GM12878 (cell line): ENCODE measurements at regions not wholly inside any gene's neighbourhood (a gene's known extent, or its start where the extent isn't known, plus 50 kb on each side); places are given as distances from the start of the nearest gene placed in this dataset.
"Not testable (repeated sequence)": the region's sequence is repeated elsewhere in the genome, so short reads cannot be mapped to it uniquely, and the experiment has no call there.

Experiments used
- EZH2 ChIP-seq: IDR thresholded peaks from 2 replicates; pipeline ENCODE4 v1.6.1; 2012; ENCODE audit warnings: low read depth, mild to moderate bottlenecking, control low read depth, inconsistent platforms, low read length, borderline replicate concordance; ENCODE audit not compliant: control insufficient read depth
- GABPA ChIP-seq: IDR thresholded peaks from 2 replicates; pipeline ENCODE4 v1.6.1; 2014; ENCODE audit warnings: antibody characterized with exemption, low read depth, mild to moderate bottlenecking, inconsistent platforms
- NFXL1 ChIP-seq: fragments of 450-650 bp; IDR thresholded peaks from 2 replicates; pipeline ENCODE4 v1.6.1; 2017; ENCODE audit warnings: antibody characterized with exemption, mild to moderate bottlenecking, borderline replicate concordance
- POLR2A ChIP-seq: IDR thresholded peaks from 2 replicates; pipeline ENCODE4 v1.6.1; 2011; ENCODE audit warnings: low read depth, mild to moderate bottlenecking, low read length
- TF ChIP-seq, protein P1 (sequence below), 3 experiments: IDR thresholded peaks in 2 of 3; conservative IDR thresholded peaks in 1 of 3; 2 replicates each; pipeline ENCODE4 v1.5.1; 2011; ENCODE audit warnings: low read depth in 3 of 3, low read length in 3 of 3, mild to moderate bottlenecking in 3 of 3, control low read depth in 2 of 3, moderate library complexity in 2 of 3, inconsistent platforms in 1 of 3, mixed read lengths in 1 of 3; ENCODE audit not compliant: control insufficient read depth in 2 of 3, insufficient read depth in 1 of 3; ENCODE audit errors: extremely low read depth in 1 of 3
- TF ChIP-seq, protein P2 (sequence below): IDR thresholded peaks from 2 replicates; pipeline ENCODE4 v1.6.1; 2012; ENCODE audit warnings: low read length, inconsistent platforms

DNA sequence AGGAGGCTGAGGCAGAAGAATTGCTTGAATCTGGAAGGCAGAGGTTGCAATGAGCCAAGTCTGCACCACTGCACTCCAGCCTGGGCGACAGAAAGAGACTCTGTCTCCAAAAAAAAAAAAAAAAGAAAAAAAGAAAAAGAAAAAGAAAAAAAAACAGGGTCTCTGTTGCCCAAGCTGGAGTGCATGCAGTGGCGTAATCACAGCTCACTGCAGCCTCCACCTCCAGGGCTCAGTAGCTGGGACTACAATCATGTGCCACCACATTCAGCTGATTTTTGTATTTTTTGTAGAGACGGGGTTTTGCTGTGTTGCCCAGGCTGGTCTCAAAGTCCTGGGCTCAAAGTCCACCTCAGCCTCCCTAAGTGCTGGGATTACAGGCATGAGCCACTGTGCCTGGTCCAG lies 94.0 kb upstream of the SERTAD2 start:
- TF ChIP-seq, protein P1, sequence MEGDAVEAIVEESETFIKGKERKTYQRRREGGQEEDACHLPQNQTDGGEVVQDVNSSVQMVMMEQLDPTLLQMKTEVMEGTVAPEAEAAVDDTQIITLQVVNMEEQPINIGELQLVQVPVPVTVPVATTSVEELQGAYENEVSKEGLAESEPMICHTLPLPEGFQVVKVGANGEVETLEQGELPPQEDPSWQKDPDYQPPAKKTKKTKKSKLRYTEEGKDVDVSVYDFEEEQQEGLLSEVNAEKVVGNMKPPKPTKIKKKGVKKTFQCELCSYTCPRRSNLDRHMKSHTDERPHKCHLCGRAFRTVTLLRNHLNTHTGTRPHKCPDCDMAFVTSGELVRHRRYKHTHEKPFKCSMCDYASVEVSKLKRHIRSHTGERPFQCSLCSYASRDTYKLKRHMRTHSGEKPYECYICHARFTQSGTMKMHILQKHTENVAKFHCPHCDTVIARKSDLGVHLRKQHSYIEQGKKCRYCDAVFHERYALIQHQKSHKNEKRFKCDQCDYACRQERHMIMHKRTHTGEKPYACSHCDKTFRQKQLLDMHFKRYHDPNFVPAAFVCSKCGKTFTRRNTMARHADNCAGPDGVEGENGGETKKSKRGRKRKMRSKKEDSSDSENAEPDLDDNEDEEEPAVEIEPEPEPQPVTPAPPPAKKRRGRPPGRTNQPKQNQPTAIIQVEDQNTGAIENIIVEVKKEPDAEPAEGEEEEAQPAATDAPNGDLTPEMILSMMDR (IDR thresholded peaks at IDR 0.05 in 2 of 3, conservative IDR thresholded peaks at IDR 0.05 in 1 of 3; ENCODE audit: control insufficient read depth in 2 of 3, extremely low read depth in 1 of 3, insufficient read depth in 1 of 3, low read depth in 3 of 3, low read length in 3 of 3): not testable (repeated sequence)
- TF ChIP-seq, protein P2, sequence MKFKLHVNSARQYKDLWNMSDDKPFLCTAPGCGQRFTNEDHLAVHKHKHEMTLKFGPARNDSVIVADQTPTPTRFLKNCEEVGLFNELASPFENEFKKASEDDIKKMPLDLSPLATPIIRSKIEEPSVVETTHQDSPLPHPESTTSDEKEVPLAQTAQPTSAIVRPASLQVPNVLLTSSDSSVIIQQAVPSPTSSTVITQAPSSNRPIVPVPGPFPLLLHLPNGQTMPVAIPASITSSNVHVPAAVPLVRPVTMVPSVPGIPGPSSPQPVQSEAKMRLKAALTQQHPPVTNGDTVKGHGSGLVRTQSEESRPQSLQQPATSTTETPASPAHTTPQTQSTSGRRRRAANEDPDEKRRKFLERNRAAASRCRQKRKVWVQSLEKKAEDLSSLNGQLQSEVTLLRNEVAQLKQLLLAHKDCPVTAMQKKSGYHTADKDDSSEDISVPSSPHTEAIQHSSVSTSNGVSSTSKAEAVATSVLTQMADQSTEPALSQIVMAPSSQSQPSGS: not testable (repeated sequence)
- TF ChIP-seq NFXL1, POLR2A, EZH2, GABPA: not testable (repeated sequence)
